ENCODE measurements at regions not wholly inside any gene's neighbourhood (a gene's known extent, or its start where the extent isn't known, plus 50 kb on each side); places are given as distances from the start of the nearest gene placed in this dataset.

DNA sequence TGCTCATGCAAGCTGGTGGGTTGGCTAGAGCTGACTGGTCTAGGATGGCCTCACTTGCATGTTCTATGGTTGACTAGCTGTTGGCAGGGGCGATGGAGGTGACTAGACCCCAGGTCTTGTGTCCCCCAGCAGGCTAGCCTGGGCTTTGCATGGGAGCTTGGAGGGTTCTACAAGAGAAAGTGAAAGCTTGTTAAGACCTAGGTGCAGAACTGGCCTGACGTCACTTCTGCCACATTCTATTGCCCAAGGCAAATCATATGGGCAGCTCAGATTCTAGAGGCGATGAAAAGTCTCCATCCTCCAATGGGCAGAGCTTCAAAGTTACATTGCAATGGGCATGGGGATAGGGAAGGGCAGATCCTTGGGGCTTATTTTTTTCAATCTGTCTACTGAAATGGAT, 170.9 kb downstream of the MIAT start:
- Histone ChIP-seq H3K9me3 (replicated peaks) (no peaks in the 10 kb centered on the region), H3K4me3 (no peak overlapping the region), H3K27ac (replicated peaks) (no peak overlapping the region), H3K36me3 (no peaks in the 10 kb centered on the region), H3K4me1 (no peaks in the 10 kb centered on the region), H3K27me3 (ENCODE audit: low read depth) (no peaks in the 10 kb centered on the region)
- intact Hi-C loops (cut with micrococcal nuclease), result no loop called here
- no peak for DNase-seq
- TF ChIP-seq, protein P1, sequence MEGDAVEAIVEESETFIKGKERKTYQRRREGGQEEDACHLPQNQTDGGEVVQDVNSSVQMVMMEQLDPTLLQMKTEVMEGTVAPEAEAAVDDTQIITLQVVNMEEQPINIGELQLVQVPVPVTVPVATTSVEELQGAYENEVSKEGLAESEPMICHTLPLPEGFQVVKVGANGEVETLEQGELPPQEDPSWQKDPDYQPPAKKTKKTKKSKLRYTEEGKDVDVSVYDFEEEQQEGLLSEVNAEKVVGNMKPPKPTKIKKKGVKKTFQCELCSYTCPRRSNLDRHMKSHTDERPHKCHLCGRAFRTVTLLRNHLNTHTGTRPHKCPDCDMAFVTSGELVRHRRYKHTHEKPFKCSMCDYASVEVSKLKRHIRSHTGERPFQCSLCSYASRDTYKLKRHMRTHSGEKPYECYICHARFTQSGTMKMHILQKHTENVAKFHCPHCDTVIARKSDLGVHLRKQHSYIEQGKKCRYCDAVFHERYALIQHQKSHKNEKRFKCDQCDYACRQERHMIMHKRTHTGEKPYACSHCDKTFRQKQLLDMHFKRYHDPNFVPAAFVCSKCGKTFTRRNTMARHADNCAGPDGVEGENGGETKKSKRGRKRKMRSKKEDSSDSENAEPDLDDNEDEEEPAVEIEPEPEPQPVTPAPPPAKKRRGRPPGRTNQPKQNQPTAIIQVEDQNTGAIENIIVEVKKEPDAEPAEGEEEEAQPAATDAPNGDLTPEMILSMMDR (IDR thresholded peaks at IDR 0.05; ENCODE audit: borderline replicate concordance), result no peak

DNA sequence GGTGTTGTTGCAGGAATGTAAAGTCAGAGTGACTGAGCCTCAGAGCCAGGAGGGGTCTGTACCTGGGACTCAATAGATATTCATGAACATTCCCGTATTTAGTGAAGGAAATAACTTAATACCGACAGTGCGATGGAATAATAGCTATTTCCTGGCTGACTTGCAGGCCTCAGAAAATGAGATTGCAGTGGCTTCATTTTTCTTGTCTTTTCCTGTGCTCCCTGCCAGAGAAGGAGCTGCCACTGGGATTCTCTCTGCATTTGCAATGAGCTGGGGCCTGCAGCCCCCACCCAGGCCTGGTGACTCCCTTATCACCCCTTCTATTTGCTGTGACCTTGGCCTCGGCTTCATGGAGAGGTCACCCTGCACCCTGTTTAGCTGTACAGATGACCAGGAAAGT, 173.4 kb downstream of the MIAT start:
- Histone ChIP-seq H3K27ac (replicated peaks) (no peak overlapping the region), H3K4me1 (no peaks in the 10 kb centered on the region), H3K9me3 (replicated peaks) (no peaks in the 10 kb centered on the region), H3K4me3 (no peak overlapping the region), H3K36me3 (no peaks in the 10 kb centered on the region), H3K27me3 (ENCODE audit: low read depth) (no peaks in the 10 kb centered on the region)
- no peak for DNase-seq
- TF ChIP-seq, protein P1 (IDR thresholded peaks at IDR 0.05; ENCODE audit: borderline replicate concordance), result no peak
- intact Hi-C loops (cut with micrococcal nuclease), result no loop called here

DNA sequence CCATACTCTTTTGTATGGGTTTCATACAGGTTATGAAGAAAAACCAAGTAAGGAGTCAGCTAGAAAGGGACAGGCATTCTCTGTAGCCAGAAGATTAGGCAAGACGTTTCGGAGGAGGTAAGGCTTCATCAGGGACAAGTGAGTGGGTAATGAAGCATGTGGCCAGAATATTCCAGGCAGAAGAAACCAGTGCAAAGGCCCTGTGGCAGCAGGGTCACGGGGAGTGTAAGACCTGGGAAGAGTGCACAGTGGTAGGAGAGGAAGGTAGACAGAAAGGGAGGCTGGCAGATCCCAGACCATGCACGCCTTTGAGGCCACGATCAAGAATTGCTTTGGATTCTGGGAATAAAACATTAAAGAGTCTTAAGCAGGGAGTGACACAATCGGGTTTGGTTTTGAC, 177.6 kb downstream of the MIAT start:
- intact Hi-C loops (cut with micrococcal nuclease), result no loop called here
- no peak overlapping the region for H3K4me3 ChIP-seq
- TF ChIP-seq, protein P1 (IDR thresholded peaks at IDR 0.05; ENCODE audit: borderline replicate concordance), result no peak
- peaks cover 6% of the 10 kb centered on the region for H3K4me1 ChIP-seq
- DNase-seq, result no peak
- H3K27ac ChIP-seq (replicated peaks), result no peak overlapping the region
- no peaks in the 10 kb centered on the region for H3K27me3 ChIP-seq (ENCODE audit: low read depth)
- no peaks in the 10 kb centered on the region for H3K36me3 ChIP-seq
- no peaks in the 10 kb centered on the region for H3K9me3 ChIP-seq (replicated peaks)

DNA sequence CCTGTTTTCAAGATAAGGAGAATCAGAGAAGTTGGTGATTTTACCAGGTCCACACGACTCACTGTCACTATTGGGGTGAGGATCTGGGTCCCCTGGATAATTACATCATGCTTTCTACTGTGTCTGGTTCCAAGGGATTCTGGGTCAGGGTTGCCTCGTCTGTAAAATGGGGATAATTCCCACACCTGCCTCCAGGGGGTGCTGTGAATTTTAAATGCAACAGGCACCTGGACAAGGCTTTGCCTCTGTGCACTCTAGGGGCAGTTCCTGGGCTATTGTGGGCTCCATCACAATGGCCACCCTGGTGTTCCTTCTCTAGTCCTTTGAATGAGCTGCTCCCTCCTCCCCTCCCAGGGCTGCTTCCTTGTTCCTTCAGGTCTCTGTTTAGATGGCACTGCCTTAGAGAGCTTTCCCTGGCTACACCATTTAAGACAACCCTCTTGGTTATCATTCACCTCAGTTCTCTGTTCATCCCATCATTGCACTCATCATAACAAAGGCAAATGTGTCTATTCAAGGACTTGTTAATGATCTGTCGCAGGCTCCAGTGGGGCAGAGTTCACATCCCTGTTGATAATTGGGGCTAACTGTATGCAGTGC, 178.6 kb downstream of the MIAT start:
- Histone ChIP-seq H3K9me3 (replicated peaks) (no peaks in the 10 kb centered on the region), H3K4me3 (no peak overlapping the region), H3K4me1 (peaks cover 6% of the 10 kb centered on the region), H3K36me3 (no peaks in the 10 kb centered on the region), H3K27ac (replicated peaks) (no peak overlapping the region), H3K27me3 (ENCODE audit: low read depth) (no peaks in the 10 kb centered on the region)
- intact Hi-C loops (cut with micrococcal nuclease), result no loop called here
- no peak for DNase-seq
- TF ChIP-seq, protein P1 (IDR thresholded peaks at IDR 0.05; ENCODE audit: borderline replicate concordance), result peak; percentile 60

DNA sequence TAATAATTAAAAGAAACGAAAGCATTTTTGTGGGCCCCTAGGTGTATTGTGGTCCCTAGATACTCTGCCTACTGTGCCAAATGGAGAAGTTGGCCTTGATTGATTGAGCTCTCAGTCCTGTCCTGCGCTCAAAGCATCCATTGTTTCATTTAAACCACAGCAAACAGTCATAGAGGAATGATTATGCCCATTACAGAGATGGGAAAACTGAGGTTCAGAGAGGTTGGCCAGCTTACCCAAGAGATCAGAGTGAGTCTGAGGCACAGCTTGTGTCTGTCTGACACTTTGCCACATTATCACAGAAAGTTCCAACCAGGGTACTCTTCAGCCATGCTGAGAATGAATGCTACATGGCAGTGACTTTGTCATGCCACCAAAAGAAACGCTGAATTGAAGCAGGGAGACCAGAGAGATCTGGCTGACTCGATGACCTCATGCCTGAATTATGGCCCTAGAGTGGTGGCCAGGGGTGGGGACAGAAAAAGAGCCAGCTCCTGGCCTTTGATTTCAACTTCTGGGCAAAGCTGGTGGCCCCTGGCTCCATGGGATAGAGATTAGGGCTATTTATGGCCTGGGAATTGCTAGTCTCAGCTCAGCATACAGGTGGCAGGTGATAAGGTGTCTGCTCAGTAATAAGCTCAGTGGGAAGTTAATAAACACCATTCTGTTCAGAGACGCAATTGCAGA, 180.5 kb downstream of the MIAT start:
- Histone ChIP-seq H3K27me3 (ENCODE audit: low read depth) (no peaks in the 10 kb centered on the region), H3K9me3 (replicated peaks) (no peaks in the 10 kb centered on the region), H3K36me3 (no peaks in the 10 kb centered on the region), H3K4me3 (no peak overlapping the region), H3K27ac (replicated peaks) (no peak overlapping the region), H3K4me1 (peaks cover 6% of the 10 kb centered on the region)
- TF ChIP-seq, protein P1 (IDR thresholded peaks at IDR 0.05; ENCODE audit: borderline replicate concordance), result no peak
- no peak for DNase-seq
- intact Hi-C loops (cut with micrococcal nuclease), result no loop called here

All from left ventricle myocardium inferior (tissue), 1 donor.